Loucy (cell line): ENCODE measurements at regions not wholly inside any gene's neighbourhood (a gene's known extent, or its start where the extent isn't known, plus 50 kb on each side); places are given as distances from the start of the nearest gene placed in this dataset.

ENCODE experiments used
- H2AFZ ChIP-seq: fragments of 200-600 bp; sonication (generic); 2 replicates; pipeline ENCODE4 v1.6.0; 2016; ENCODE audit warnings: antibody characterized with exemption, mild to moderate bottlenecking, low read length, moderate library complexity
- H3F3A ChIP-seq: fragments of 200-600 bp; 2 replicates; pipeline ENCODE4 v1.6.0; 2016; ENCODE audit warnings: antibody characterized with exemption, low read depth, mild to moderate bottlenecking
- H3K27me3 ChIP-seq: fragments of 200-600 bp; sonication (generic); 2 replicates; pipeline ENCODE4 v1.6.1; 2014; ENCODE audit warnings: low read length, mild to moderate bottlenecking; ENCODE audit not compliant: insufficient read depth, poor library complexity, severe bottlenecking
- H3K36me3 ChIP-seq: fragments of 200-600 bp; sonication (generic); 2 replicates; pipeline ENCODE4 v1.6.1; 2016; ENCODE audit warnings: low read length; ENCODE audit not compliant: insufficient read depth
- H3K4me1 ChIP-seq: fragments of 200-600 bp; sonication (generic); 2 replicates; pipeline ENCODE4 v1.5.1; 2014; ENCODE audit warnings: low read length, mild to moderate bottlenecking; ENCODE audit not compliant: insufficient read depth, poor library complexity, severe bottlenecking
- H3K4me2 ChIP-seq: fragments of 200-600 bp; sonication (generic); 2 replicates; pipeline ENCODE4 v1.6.0; 2014; ENCODE audit warnings: antibody characterized with exemption, low read length, low read depth, mild to moderate bottlenecking; ENCODE audit not compliant: poor library complexity, severe bottlenecking
- H3K4me3 ChIP-seq: fragments of 200-600 bp; sonication (generic); 2 replicates; pipeline ENCODE4 v1.5.1; 2014; ENCODE audit warnings: low read length, mild to moderate bottlenecking, mixed read lengths; ENCODE audit not compliant: poor library complexity, severe bottlenecking
- H3K79me2 ChIP-seq: fragments of 200-600 bp; sonication (generic); 2 replicates; pipeline ENCODE4 v1.6.1; 2014; ENCODE audit warnings: low read length; ENCODE audit not compliant: insufficient read depth
- H3K9ac ChIP-seq: fragments of 200-600 bp; sonication (generic); 2 replicates; pipeline ENCODE4 v1.6.0; 2014; ENCODE audit warnings: mild to moderate bottlenecking, low read depth, low read length, moderate library complexity; ENCODE audit not compliant: poor library complexity, severe bottlenecking
- H3K9me2 ChIP-seq: fragments of 200-600 bp; sonication (generic); replicated peaks from 2 replicates; pipeline ENCODE4 v1.6.1; 2016; ENCODE audit warnings: low read depth, low read length, mixed read lengths
- H3K9me3 ChIP-seq: fragments of 200-600 bp; sonication (generic); 2 replicates; pipeline ENCODE4 v1.6.1; 2014; ENCODE audit warnings: mild to moderate bottlenecking, antibody characterized with exemption, low read length, low read depth; ENCODE audit not compliant: insufficient read depth
- H4K20me1 ChIP-seq: fragments of 200-600 bp; sonication (generic); 2 replicates; pipeline ENCODE4 v1.6.0; 2014; ENCODE audit warnings: antibody characterized with exemption, low read length, mild to moderate bottlenecking; ENCODE audit not compliant: insufficient read depth, poor library complexity, severe bottlenecking
- CTCF ChIP-seq: fragments of 200-600 bp; sonication (generic); conservative IDR thresholded peaks from 2 replicates; pipeline ENCODE4 v1.5.1; 2014; ENCODE audit warnings: mild to moderate bottlenecking, antibody characterized with exemption, low read length
- EZH2phosphoT487 ChIP-seq: fragments of 200-600 bp; IDR thresholded peaks from 2 replicates; pipeline ENCODE4 v1.6.1; 2018; ENCODE audit warnings: antibody characterized with exemption, mild to moderate bottlenecking, moderate library complexity, borderline replicate concordance

- no peaks in the 10 kb centered on the region for H3F3A ChIP-seq
- peak overlapping the region; percentile 68 for H2AFZ ChIP-seq
- no peak overlapping the region for H3K4me3 ChIP-seq
- no peaks in the 10 kb centered on the region for H3K36me3 ChIP-seq
- TF ChIP-seq EZH2phosphoT487: no peak
- TF ChIP-seq CTCF: no peak
- peaks cover 7% of the 10 kb centered on the region for H3K4me1 ChIP-seq
- H3K4me2 ChIP-seq: no peak overlapping the region
- no peaks in the 10 kb centered on the region for H3K27me3 ChIP-seq
- no peaks in the 10 kb centered on the region for H3K9me2 ChIP-seq
- no peaks in the 10 kb centered on the region for H4K20me1 ChIP-seq
- no peak overlapping the region for H3K9ac ChIP-seq
- no peaks in the 10 kb centered on the region for H3K9me3 ChIP-seq
- no peaks in the 10 kb centered on the region for H3K79me2 ChIP-seq
Measured at GRCh38 chr6:141541581-141542324, 591.0 kb upstream of the GJE1 start.

- no peak overlapping the region for H2AFZ ChIP-seq
- H3K9ac ChIP-seq: no peak overlapping the region
Measured at GRCh38 chr6:141540207-141540606, 592.5 kb upstream of the GJE1 start.

GRCh38 chr6:141539617-141540016 lies 593.1 kb upstream of the GJE1 start:
- no peak overlapping the region for H3K4me2 ChIP-seq

More at GRCh38 chr6:141540207-141540606, 592.5 kb upstream of the GJE1 start:
- H3K9me3 ChIP-seq: no peaks in the 10 kb centered on the region
- H3K4me2 ChIP-seq: no peak overlapping the region
- H3K79me2 ChIP-seq: no peaks in the 10 kb centered on the region
- no peaks in the 10 kb centered on the region for H3F3A ChIP-seq
- H3K4me3 ChIP-seq: no peak overlapping the region
- H3K4me1 ChIP-seq: peaks cover 7% of the 10 kb centered on the region
- no peak for TF ChIP-seq EZH2phosphoT487
- TF ChIP-seq CTCF: no peak
- no peaks in the 10 kb centered on the region for H3K36me3 ChIP-seq
- no peaks in the 10 kb centered on the region for H3K27me3 ChIP-seq
- H3K9me2 ChIP-seq: no peaks in the 10 kb centered on the region
- no peaks in the 10 kb centered on the region for H4K20me1 ChIP-seq

More at GRCh38 chr6:141539617-141540016, 593.1 kb upstream of the GJE1 start:
- Histone ChIP-seq H3K9ac (no peak overlapping the region), H3K27me3 (no peaks in the 10 kb centered on the region), H3K9me2 (no peaks in the 10 kb centered on the region), H3K79me2 (no peaks in the 10 kb centered on the region), H3K4me1 (peaks cover 7% of the 10 kb centered on the region), H2AFZ (peak overlapping the region; percentile 37; the same call in 1 of the 2 replicates), H3K9me3 (no peaks in the 10 kb centered on the region), H3F3A (no peaks in the 10 kb centered on the region), H3K36me3 (no peaks in the 10 kb centered on the region), H3K4me3 (no peak overlapping the region), H4K20me1 (no peaks in the 10 kb centered on the region)
- TF ChIP-seq CTCF: no peak
- TF ChIP-seq EZH2phosphoT487: no peak
